ENCODE measurements at regions not wholly inside any gene's neighbourhood (a gene's known extent, or its start where the extent isn't known, plus 50 kb on each side); places are given as distances from the start of the nearest gene placed in this dataset.

DNA sequence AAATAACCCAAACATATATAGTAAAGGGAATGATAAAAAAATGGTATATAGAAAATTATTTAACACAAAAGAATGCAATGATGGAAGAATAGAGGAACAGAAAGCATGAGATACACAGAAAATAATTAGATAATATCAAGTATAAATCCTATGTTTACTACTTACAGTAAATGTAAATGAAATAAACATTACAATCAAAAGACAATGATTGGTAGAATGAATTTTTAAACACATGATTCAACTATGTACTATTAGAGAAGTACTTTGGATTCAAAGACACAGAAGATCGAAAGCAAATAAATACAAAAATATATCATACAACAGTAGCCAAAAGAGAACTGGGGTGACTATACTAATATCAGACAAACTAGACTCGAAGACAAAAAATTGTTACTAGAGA is 97.6 kb upstream of the PARD3B start:
- no peak for DNase-seq

DNA sequence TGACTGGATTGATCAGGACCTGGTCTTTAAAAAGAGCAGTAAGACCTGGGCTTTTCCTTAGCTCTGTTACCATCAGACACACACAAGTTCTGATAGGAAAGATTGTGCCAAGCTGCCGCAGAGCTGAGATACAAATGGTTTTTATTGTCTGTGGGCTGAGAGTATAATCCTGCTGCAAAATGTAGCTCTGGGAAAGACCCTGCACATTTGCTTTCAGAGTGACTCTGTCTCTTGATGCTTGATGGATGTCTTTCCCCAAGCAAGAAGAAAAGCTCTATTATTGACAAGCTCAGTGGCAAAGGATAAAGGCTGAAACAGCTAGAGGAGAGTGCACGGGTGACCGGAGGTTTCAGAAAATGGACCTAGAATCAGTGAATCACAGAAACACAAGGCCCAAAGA is 95.3 kb upstream of the PARD3B start:
- no peak for DNase-seq

DNA sequence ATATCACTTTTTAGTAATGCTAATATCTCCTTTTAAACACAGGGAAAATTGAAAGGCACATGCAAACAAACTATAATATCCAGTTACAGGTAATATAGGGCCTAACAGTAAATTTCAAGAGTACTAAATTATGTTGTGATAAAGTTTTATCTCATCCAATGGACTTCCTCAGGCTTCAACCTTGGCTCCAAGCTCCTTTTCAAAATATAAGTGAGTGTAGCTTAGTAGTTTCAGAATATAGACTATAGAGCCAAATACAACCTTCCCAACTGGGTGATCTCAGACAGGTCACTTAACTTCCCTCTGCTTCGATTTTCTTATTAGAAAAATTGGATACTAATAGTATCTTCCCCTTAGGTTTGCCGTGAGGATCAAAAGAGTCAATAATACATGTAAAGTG is 93.5 kb upstream of the PARD3B start:
- no peak for DNase-seq

DNA sequence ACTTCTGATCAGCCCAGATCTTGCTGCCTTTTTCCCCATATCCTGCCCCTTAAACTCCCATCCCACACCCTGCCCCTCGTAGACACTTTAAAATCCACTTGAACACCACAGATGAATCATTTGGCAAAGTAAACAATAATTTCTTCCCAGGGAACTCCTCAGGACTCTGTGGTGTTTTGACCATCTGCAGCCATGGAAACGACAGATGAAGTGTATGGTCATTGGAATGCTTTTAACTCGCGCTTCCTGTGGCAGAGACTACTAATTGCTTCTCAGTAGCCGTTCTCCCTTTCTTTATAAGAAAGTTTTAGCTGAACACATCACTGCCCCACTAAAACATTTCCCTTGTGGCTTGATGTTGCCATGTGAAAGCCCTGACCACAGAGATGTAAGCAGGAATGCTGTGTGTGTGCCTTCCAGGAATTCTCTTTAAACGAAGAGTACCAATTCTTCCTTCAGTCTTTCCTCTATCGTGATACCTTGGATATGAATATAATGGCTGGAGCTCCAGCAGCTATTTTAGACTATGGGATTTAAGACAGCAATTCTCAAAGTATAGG is 92.7 kb upstream of the PARD3B start:
- peak; percentile 86 for DNase-seq

DNA sequence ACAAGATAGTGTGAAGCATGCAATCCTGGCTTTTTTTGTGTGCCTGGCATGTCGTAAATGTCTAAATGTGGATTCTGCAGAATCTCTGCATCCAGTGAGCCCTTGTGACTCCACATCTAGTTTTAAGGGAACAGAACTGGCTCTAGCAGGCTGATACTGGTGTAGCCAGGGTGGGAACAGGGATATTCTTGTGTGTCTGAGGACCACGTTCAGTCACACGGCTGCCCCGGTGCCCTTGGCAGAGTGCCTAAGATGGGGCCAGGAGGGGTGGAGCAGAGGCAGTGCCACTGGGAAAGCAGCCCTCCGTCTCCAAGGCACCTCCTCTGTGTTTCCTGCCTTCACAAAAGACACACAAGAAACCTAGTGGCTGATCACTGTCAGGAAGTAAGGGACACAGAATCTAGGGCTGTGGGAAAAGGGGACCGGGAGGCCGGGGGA is 91.5 kb upstream of the PARD3B start:
- DNase-seq: no peak

DNA sequence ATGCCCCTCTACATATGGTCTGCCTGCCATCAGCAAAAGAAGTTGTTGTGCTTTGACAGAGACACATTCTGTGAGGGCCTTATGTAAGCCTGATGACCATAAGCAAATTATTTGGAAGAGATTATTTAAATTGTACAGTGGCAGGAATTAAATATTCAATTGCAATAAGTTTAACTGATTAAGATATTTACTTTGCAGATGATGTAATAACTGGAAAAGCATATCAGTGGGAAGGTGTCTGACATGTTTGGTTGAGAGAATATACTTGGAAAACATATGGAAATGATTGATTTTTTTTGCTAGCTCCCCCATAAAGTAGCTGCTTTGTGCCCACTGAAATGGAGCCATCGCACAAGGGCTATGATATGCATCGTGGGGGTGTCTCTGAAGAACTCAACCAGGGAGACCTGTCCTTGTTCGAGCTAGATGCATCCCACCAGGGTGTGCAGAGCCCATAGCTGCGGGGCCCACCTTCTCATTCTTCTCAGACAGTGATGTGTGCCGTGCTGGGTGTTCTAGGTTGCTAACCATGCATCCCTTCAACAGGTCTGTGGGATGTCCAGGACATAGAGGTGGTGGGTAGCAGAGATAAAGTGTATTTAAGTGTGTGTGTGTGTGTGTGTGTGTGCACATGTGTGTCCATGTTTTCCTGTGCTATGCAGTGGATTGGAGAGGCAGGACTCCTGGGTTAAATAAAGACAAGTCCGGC is 90.4 kb upstream of the PARD3B start:
- no peak for DNase-seq

DNA sequence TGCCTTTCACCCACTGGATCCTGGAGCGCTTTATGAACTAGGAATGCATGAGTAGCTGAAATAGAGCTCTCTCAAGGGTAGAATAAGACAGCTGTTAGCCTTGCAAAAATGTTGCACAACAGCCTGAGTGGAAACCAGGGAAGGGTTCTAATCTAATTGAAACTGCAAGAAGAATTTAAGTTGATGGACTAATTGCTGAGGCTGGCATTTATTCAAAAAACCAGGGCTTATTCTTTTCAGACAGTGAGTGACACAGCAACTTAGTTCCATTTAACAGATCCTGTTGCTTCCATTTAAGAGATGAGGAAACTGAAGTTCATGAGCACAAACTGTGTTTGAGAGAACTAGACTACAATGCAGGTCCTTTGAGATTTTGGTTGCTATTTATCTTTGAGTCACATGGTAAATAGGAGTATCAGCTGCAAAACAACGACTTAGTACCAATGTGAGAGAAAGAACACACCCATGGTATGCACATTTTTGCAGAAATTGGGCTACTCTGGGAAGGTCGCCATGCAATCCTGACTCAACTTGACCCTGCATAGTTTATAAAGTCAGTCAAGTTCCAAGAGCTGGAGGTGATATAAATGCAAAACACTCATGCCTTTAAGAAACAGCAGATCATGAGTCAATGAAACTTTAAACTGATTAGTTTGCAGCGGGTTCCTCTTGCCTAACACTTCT is 76.4 kb upstream of the PARD3B start:
- peak; percentile 43 for DNase-seq

DNA sequence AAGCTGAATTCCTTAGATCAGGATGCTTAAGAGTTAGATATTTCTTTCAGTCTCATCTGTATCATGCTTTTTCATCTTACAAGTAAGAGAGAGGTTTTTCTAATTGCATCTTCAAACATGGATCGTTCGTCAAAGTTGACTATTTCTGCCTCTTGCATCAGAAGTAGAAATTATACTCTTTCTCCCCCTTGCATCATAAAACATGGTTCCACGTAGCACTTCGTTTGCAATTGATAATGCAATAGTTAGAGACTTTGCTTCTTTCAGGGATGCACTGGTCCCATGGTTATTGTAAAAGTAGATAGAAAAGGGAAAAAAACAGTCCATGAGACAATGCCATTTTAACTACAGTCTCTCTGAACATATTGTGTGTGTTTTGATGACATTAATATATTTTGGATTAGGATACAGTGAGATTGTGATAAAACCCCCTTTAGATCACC is 75.1 kb upstream of the PARD3B start:
- no peak for DNase-seq

DNA sequence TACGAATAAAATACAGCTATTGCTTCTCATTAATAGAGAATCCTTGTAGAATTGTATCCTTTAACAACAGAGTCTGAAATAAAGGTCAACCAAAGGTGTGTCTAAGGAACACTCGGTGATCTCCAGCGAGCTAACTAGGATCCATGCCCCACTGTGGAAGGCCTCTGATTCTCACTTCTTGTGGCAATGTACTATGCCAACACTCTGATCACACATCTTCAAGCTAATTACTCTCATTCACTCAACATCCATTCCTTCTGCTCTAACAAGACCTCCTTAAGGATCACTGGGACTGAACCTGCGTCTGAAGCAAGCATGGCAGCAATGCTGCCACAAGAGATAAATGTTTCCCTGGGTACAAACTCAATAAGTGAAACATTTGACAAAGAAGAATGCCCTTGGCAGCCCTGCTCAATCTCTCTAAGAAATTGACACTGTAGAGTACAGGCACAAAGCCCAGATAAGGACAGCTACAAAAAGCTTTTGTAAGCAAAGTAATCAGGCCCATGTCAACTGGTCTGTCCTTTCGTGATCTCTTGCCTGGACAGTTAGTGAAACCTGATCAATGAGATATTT is 74.6 kb upstream of the PARD3B start:
- no peak for DNase-seq

DNA sequence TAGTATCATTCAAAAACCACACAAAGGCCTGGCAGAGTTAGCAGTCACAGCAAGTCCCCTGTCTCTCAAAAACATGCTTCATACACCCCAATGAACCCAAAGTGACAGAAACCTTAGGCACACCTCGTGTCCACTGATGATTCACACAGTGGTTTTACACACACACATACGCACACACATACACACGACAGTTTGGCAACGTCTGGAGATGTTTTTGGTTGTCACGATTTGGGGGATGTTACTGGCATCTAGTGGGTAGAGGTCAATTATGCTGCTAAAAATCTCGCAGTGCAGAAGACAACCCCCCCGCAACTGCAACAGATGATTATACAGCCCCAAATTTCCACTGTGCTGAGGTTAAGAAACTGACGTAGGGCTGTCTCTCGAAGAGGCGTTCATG is 72.9 kb upstream of the PARD3B start:
- no peak for DNase-seq

DNA sequence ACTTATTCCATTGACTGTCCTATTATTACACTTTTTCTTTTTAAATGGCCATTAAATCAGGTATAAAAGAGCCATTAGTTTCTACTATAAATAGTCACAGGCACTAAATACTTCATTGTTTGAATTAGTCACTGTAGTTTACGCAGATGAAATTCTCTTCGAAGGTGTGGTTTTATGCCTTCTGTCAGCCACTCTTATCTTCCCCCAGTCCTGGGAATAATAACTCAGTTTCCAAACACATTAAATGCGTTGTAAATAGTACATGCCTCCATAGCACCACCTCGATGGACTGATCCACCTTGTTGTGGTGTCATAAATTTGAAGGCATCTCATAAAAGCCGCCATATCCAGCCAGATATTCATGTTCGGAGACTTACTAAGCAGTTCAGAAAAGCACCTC is 72.1 kb upstream of the PARD3B start:
- no peak for DNase-seq

DNA sequence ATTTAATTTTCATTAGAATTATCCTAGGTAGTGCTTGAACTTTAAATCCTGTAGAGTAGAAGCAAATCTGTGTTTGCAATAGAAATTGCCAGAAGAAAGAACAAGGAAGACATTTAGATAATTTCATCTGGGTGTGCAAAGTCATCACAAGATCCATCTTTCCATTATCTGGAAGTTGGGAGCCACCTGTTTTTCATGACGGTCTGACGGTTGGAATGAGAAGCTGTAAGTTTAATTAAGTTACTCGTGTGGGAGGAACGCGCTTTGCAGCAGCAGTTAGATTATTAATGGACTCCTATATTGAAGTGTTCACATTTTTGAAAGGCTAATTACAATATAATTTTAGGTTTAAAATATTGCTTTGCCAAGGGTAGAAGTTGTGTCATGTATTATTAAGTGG is 69.9 kb upstream of the PARD3B start:
- DNase-seq: no peak

DNA sequence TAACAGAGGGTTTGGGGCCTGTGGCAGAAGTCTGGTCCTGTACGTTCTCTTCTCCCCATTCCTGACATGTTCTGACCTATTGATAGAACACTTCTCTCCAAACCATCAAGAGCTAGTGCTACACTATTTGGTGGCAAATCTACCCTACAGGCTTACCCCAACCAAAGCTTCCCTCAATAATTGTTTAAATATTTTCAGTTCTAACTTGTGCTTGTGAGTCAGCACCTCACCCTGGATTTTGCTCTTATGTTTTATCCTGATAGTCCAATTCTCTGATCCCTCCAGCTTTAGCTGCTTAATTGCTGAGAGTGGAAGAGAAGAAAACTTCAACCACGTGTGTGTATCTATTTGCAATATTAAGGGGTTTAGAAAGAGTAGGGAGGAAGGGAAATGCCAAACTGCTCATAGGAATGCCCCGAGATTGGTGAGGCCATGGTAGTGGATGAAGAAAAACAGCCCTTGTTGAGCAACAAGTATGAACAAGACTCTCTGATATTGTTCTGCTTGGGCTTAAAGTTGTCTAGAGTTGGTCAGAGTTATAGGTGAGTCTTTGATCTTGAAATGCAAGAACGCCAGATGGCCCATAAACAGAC is 67.8 kb upstream of the PARD3B start:
- DNase-seq: no peak

DNA sequence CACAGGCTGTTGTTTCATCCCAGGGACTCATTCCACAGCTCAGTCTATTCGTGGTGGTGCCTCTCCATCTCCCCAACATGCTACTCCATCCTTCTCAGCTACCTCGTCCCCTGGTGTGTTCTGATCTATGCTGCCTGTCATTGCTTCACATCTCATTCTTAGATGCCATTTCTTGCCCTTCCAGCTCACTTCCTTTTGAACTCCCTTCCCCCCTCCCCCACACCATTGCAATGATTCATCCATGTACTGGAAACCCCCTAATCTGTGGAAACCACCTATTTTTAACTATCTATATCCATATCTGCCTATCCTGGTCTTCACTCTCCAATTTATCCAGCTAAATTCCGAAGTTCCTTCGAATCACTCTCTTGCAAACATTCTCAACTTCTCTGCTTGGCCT is 65.7 kb upstream of the PARD3B start:
- peak; percentile 39 for DNase-seq

DNA sequence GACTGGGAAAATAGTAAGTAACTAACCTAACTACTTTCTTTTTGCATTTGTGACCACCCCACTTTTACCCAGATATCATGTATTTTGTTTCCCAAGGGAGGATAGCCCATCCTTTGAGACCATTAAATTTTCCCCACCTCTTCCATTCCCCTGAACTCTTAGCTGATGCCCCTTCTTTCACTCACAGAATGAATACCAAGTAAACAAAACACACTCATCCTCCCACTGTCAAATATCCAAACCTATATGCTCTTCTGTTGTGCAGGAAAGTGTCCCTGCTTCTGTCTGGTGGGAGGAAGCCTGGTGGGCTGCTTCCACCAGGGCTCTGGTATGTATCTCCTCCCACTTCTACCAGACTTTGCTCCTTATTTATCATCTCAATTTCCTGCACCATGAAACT is 64.6 kb upstream of the PARD3B start:
- no peak for DNase-seq

DNA sequence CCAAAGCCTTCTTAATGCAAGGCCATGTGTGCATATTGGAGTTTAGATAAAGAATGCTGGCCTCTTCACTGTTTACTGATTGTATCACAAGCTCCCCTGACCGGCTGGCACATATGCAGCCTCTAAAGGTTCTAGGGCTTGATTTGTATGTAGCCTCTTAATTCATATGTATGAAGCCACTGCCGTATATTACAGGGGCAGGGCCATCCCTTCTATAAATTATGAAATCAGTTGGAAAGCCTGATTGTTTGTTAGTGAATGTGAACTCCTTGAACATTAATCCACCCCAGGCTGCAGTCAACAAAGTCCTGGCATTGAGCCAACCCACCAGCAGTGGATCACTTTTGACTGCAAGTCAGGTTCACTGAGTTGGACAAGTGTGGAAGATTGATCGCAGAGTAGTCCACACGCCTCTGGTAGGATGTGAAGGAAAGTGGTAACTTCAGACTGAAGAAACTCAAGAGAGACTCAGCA is 61.6 kb upstream of the PARD3B start:
- no peak for DNase-seq

DNA sequence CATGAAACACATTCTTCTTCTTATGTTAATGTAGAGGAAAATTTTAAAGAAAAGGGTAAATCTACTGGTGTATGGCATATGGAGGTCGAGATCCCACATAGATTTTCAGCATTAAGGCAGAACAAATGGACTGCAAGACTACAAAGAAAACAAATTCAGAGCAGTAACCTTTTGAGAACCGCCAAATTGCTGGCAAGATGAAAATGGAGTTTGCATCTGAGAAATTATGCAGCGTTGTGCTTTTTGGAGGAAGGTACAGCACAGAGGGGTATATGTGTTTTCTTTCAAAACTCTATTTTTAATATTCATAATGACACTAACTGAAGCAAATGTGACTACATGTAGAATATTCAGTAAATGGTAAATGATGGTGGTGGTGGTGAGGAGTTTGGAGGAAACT is 59.0 kb upstream of the PARD3B start:
- no peak for DNase-seq

DNA sequence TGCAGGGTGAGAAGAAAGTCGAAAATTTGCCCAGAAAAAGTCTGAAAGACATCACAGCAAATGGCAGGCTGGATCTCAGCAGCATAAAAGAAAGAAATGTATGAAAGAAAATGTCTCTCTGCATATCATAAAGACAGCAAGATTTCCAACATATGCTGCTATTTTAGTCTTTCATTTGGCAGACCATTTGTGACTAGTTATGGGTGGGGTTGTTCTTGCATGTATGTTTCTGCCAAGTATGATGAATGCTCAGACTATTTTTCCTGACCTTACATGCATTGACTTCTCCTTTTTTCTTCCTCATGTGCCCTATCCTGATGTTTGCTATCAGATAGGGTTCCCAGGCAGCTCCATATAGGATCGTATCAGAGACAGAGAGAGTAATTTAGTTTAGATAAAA is 58.5 kb upstream of the PARD3B start:
- DNase-seq: no peak

DNA sequence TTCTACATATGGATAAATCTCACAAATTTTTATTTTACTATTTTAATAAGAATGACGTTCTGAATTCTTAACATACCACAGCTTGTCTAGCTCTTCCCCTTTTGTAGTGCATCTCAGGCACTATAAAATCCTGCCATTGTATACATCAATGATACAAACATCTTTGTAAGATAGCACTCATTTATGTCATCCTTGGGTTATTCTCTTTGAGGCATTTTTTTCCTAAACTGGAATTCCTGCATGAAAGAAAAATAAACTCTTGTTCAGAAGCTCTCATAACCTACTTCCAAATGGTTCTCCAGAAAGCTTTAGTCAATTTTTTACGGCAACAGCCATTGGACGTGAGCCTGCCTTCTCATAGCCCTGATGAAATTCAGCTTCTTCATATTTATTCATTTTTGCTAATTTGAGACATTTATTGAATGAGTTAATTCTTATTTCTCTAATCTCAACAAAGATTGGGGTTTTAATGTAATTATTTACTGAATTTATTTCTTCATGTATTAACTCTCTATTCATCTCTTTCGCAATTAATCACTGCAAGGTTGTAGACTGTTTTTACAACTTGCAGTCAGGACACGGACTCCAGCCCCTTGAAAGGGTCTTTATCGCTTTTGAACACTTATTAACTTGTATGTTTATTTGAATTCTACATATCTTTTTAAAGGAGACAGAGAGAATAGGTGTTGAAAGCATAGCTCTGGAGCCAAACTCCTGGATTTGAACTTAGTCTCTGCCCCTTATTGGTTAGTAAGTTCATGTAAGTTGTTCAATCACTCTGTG is 57.6 kb upstream of the PARD3B start:
- no peak for DNase-seq

DNA sequence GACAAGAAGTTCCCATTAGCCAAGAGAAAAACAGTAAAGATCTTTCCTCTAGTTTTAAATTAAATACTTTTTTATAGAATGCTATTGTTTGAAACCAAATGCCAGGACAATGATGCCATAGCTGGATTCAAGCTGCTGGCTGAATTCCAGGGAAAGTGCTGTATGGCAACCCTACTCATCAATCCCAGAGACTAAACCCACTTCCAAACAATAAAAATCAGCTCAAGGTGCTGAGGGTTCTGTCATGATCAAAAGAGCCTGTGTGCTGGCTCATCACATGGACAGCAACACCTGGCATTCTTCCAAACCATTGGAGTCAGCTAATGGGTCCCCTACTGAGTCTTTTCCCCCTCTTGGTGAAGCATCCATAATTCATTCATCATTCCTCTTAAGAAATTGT is 53.7 kb upstream of the PARD3B start:
- peak; percentile 32 for DNase-seq

DNA sequence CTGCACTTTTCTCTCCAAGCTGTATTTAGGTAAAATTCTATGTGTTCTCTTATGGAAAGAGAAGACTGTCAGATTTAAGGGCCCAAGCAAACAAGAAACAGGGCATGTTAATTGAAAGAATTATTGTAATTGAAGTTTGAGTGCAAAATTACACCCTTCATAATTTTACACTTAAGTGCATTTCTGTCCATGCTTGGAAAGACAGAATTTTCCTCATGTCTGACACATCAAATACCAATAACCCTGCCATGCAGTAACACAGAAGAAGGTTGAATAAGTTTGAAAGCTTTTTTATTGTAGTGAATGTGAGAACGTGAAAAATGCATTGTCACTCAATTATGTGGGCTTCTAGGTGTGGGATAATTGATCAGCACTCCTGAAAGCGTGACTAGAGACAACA is 52.9 kb upstream of the PARD3B start:
- DNase-seq: no peak

DNA sequence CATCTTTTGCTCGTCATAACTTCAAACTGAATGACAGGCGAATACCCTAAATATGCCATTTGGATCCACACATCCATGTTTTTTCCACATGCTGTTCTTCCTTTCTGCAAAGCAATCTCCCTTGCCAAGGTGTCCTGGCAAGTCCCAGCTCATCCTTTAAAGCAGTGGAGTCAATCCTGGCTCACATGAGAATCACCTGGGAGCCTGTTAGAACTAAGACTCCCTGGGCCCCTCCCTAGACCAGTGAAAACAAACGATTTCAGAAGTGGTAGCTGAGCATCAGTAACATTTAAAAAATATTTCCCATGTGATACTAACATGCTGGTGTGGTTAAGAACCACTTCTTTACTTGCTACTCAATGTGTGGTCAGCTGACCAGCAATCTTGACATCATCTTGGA is 50.6 kb upstream of the PARD3B start:
- DNase-seq: no peak

DNA sequence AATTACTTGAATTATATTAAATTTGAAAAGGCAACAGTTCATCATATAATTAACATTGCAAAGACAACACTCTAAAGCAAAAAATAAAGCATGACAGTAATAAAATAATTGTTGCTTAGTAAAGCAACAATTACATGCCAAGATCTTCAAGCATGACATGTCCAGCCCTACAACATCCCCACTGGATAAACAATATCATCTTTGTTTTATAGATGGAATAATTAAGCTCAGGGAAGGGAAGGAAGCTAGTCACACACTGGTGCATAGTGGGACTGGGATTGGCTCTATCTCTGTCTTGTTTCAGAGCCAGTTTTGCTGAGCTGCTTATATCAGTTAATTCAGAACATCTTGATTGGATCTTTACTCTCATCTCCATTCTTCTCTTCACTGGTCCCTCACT is 49.9 kb upstream of the PARD3B start:
- no peak for DNase-seq
